ENCODE measurements at regions not wholly inside any gene's neighbourhood (a gene's known extent, or its start where the extent isn't known, plus 50 kb on each side); places are given as distances from the start of the nearest gene placed in this dataset.

- H2AFZ ChIP-seq (ENCODE audit: low read depth, low read length) = no peak overlapping the region
- peaks cover 3% of the 10 kb centered on the region for H3K9me3 ChIP-seq (replicated peaks; ENCODE audit: control insufficient read depth, insufficient read depth, low read length)
- H3K9ac ChIP-seq (replicated peaks; ENCODE audit: extremely low read depth, insufficient read depth, low read length) = no peak overlapping the region
- DNase-seq (ENCODE audit: low read depth, low spot score) (no peak), FAIRE-seq (no peak)
- H4K20me1 ChIP-seq (replicated peaks; ENCODE audit: control insufficient read depth, extremely low read depth, insufficient read depth, low read length) = no peaks in the 10 kb centered on the region
- no peak overlapping the region for H3K4me2 ChIP-seq (ENCODE audit: insufficient read depth, low read length)
- ChIA-PET POLR2A (no interaction called here), CTCF (no interaction called here)
- H3K27me3 ChIP-seq (ENCODE audit: control insufficient read depth in 2 of 2, insufficient read depth in 2 of 2, low read length in 2 of 2) = no peaks in the 10 kb centered on the region
- no peak overlapping the region for H3K4me3 ChIP-seq (replicated peaks in 1 of 3; ENCODE audit: insufficient read depth in 1 of 3, low read depth in 1 of 3, low read length in 3 of 3)
- no peaks in the 10 kb centered on the region for H3K36me3 ChIP-seq (ENCODE audit: control insufficient read depth in 2 of 2, extremely low read depth in 1 of 2, insufficient read depth in 2 of 2, low read length in 2 of 2)
- H3K79me2 ChIP-seq (ENCODE audit: control insufficient read depth, insufficient read depth, low read length) = no peaks in the 10 kb centered on the region
- dilution Hi-C loops (cut with MboI; ENCODE audit: extremely low pct_ligation_motif_present, low sequenced_read_pairs) (no loop called here), intact Hi-C loops (cut with micrococcal nuclease) (no loop called here)
- H3K9me1 ChIP-seq (replicated peaks; ENCODE audit: control insufficient read depth, extremely low read depth, insufficient read depth, low read length) = no peaks in the 10 kb centered on the region
- H3K27ac ChIP-seq (ENCODE audit: insufficient read depth, low read depth, low read length) = no peak overlapping the region
- TF ChIP-seq JUN (IDR thresholded peaks at IDR 0.05; ENCODE audit: borderline replicate concordance, insufficient read depth, insufficient read length, low read depth) (no peak), MYC (IDR thresholded peaks at IDR 0.05; ENCODE audit: low read depth, low read length) (no peak), POLR2A (IDR thresholded peaks at IDR 0.05; ENCODE audit: low read depth, low read length) (no peak), GATA2 (IDR thresholded peaks at IDR 0.05; ENCODE audit: insufficient read depth, insufficient read length, low read depth, low read length) (no peak)
- H3K4me1 ChIP-seq (ENCODE audit: control insufficient read depth, extremely low read depth, insufficient read depth, low read length) = no peaks in the 10 kb centered on the region
- BruUV-seq (replicated peaks) = no TSS peak
These were observed 98.0 kb upstream of the F13A1 start for GRCh38 chr6:6418421-6418820.

GRCh38 chr6:6420107-6420506, 99.6 kb upstream of the F13A1 start:
- FAIRE-seq = no peak
- Histone ChIP-seq H3K27me3 (ENCODE audit: control insufficient read depth in 2 of 2, insufficient read depth in 2 of 2, low read length in 2 of 2) (no peaks in the 10 kb centered on the region), H3K4me2 (ENCODE audit: insufficient read depth, low read length) (no peak overlapping the region), H3K9me1 (replicated peaks; ENCODE audit: control insufficient read depth, extremely low read depth, insufficient read depth, low read length) (no peaks in the 10 kb centered on the region), H3K9ac (replicated peaks; ENCODE audit: extremely low read depth, insufficient read depth, low read length) (no peak overlapping the region), H3K27ac (ENCODE audit: insufficient read depth, low read depth, low read length) (no peak overlapping the region), H3K4me3 (replicated peaks in 1 of 3; ENCODE audit: insufficient read depth in 1 of 3, low read depth in 1 of 3, low read length in 3 of 3) (no peak overlapping the region), H4K20me1 (replicated peaks; ENCODE audit: control insufficient read depth, extremely low read depth, insufficient read depth, low read length) (no peaks in the 10 kb centered on the region), H3K36me3 (ENCODE audit: control insufficient read depth in 2 of 2, extremely low read depth in 1 of 2, insufficient read depth in 2 of 2, low read length in 2 of 2) (no peaks in the 10 kb centered on the region), H3K79me2 (ENCODE audit: control insufficient read depth, insufficient read depth, low read length) (no peaks in the 10 kb centered on the region), H3K4me1 (ENCODE audit: control insufficient read depth, extremely low read depth, insufficient read depth, low read length) (no peaks in the 10 kb centered on the region), H2AFZ (ENCODE audit: low read depth, low read length) (no peak overlapping the region), H3K9me3 (replicated peaks; ENCODE audit: control insufficient read depth, insufficient read depth, low read length) (peaks cover 3% of the 10 kb centered on the region)
- dilution Hi-C loops (cut with MboI; ENCODE audit: extremely low pct_ligation_motif_present, low sequenced_read_pairs) = no loop called here
- TF ChIP-seq MYC (IDR thresholded peaks at IDR 0.05; ENCODE audit: low read depth, low read length) = no peak
- no peak for TF ChIP-seq JUN (IDR thresholded peaks at IDR 0.05; ENCODE audit: borderline replicate concordance, insufficient read depth, insufficient read length, low read depth)
- TF ChIP-seq FOS (IDR thresholded peaks at IDR 0.05; ENCODE audit: borderline replicate concordance, insufficient read depth, low read length) = no peak
- no peak for TF ChIP-seq EZH2 (IDR thresholded peaks at IDR 0.05; ENCODE audit: borderline replicate concordance, low read depth, low read length, severe bottlenecking)
- BruUV-seq (replicated peaks) = no TSS peak
- intact Hi-C loops (cut with micrococcal nuclease) = no loop called here
- DNase-seq (ENCODE audit: low read depth, low spot score) = no peak
- ChIA-PET CTCF (no interaction called here), POLR2A (no interaction called here)

Measured in endothelial cell of umbilical vein (primary cell).